Hippocampal formation (tissue), 2 donors: ENCODE measurements at regions not wholly inside any gene's neighbourhood (a gene's known extent, or its start where the extent isn't known, plus 50 kb on each side); places are given as distances from the start of the nearest gene placed in this dataset.

Experiments used
- DNase-seq, 2 donors: peaks; one replicate each; lab custom pipeline; 2025; lab: John Stamatoyannopoulos, UW

DNA sequence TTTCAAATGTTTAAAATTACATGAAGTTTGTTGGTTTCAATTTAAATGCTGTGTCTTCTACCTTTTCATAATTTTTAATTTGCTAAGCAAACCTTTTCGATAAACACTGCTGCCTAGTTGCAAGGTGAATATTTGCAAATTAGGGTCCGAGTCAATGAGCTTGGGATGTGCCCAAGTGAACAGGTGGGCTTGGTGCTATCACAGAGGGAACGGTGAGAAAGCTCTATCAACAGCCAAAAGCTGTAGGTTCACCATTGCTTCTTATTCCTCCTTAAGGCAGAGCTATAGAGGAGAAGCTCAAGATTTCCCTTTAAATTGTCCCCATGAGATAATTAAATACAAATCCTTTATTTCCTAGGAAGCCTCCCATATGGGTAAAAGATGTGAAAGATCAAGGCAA is 245.3 kb upstream of the CELF2 start:
- no peak for DNase-seq

DNA sequence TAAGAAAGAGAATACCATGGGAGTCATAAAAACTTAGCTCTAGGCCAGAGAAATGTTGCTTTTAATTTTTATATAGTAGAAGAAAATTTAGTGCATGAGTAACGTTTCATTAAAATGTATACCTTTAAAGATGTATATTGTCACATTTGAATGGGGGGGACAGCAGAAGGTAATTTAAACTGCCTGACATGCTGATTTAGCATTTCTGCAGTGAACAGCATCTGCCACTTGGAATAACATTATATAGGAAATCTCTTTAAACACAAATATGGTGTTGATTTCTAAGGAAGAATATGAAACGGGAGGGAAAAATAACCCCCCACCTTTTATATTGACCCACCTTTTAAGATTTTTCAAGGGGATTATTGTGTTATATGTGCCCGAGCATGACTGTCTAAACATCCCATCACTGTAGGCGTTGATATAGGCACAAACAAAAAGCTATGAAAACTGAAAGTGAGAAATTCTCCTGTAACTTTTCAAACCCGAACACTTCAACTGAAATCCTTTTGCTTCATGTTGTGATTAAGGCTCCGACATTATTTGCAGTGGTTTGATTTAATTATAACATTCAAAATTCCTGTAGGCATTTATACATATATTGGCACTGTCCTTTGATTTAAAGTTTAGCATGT is 244.7 kb upstream of the CELF2 start:
- DNase-seq, result no peak

DNA sequence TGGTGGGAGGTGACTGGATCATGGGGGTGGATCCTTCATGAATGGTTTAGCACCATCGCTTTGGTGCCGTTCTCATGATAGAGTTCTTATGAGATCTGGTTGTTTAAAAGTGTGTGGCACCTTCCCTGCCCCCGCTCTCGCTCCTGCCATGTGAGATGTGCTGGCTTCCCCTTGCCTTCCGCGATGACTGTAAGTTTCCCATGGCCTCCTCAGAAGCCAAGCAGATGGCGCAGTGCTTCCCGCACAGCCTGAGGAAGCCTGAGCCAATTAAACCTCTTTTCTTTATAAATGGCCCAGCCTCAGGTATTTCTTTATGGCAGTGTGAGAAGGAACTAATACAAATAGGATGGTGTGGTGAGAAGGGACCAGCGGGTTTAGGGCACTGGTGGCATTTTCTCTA is 243.3 kb upstream of the CELF2 start:
- no peak for DNase-seq

DNA sequence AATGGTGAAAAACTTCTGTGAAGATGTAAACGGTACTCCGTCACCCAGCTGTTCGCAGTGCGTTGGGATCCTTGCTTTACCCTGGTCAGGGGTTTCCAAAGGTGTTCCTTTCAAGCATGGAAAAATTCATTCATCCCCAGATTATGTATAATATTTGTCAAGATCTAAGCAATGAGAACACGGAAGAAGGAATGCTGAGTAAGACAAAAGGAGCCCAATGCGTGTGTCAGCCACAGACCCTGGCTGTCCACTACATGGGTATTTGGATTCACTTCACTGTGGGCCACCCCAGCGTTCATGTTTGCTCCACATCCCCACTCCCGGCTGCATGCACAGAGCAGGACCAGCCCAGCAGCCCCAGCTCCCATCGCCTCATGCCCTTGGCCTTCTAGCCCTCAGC is 241.3 kb upstream of the CELF2 start:
- no peak for DNase-seq

DNA sequence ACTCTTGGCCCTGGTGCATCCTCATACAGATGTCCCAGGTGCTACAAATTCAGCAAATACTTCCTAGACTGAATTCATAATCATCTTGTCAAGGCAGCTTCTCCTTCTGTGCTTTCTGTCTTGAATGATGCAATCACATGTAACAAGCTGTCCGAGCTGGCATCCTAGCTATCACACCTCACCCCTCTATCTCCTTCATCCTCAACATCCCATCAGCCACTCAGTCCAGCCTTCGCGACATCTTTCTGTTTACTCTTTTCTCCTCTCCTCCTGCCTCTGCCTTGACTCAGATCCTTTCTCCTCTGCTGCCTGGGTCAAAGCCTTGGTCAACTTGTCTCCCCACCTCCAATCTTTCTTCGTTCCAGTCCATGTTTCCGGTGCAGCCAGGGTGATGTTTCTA is 240.4 kb upstream of the CELF2 start:
- no peak for DNase-seq

DNA sequence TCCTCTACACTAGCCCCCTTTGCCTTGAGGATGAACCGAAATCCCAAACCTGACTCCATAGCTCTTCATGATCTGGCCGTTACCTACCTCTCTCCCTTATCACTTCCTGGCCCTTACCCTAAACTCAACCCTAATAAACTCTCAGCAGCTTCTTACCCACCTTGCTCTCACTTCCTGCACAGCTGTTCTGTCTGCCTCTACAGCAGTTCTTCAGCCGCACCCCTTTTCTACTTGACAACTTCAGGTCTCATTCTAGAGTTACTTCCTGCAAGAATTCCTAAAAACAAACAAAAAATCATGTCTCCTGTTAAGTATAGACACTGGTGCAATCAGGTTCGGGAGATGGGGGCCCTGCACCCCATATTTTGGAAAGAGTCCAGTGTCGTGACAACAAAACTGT is 239.9 kb upstream of the CELF2 start:
- DNase-seq, result no peak

DNA sequence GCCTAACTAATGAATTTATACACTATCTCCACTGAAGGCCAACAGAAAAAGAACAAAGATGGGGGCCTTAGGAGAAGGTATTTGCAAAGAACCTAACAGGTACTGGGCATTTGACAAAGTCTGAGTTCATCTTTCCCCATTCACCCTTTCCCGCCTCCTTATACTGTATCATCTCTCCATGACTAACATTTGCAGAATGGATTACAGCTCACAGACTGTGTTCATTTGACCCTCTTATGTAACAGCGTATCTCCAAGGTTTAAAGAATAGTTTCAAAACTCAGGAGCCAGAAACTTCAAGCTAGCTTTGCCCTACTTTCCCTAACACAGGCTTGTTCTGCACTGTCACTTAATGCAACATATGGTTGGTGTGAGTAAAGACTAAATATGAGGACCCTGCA is 238.7 kb upstream of the CELF2 start:
- no peak for DNase-seq

DNA sequence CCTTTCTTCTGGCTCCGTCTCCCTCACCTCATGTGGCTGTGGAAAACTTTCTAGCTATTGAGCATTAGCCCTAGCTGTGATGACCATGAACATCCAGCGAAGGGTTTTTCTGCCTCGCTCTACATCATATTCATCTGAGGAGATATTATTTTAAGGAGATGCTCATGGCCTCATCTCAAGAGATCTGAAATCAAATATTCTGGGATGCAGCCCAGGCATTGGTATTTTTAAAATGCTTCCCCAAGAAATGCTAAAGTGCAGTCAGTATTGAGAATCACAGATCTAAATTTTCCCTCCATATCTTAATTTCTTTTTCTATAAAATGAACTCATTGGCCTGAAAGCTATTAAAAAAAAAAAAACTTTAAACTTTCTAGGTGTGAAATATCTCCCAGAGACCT is 238.2 kb upstream of the CELF2 start:
- no peak for DNase-seq

DNA sequence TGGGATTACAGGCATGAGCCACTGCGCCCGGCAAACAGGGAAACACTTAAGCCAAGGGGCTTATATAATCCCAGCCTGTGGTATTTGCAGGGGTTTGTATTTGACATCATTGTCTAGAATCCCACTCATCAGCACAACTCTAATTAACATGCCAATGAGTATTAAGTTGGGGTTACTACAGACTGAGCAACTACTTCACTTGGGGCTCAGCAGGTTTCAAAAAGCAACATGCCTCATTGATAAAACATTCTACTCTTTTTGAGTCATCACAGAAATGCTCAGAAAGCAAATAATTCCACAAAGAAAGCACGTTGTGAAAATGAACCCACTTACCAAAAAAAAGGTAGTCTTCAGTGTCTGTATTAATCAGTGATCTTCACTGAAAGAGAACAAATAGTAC is 236.9 kb upstream of the CELF2 start:
- no peak for DNase-seq

DNA sequence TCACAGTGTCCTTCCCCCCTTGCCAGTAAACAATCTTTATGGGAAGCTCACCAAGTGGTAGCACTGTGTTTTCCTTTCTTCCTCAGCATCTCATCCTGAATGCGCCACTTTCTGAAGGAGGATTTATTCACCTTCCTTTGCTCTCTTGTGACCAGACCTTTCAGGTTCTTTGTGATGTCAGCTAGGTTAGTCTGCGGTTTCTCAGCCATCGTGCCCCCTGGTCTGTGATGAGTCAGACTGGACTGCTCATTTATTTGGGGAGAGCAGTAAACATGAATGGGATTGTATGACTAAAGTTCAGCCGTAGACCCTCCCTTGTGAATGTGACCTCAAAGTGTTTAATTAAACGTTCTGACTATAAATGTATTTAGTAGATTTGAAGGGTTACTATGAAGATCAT is 235.1 kb upstream of the CELF2 start:
- DNase-seq, result no peak

DNA sequence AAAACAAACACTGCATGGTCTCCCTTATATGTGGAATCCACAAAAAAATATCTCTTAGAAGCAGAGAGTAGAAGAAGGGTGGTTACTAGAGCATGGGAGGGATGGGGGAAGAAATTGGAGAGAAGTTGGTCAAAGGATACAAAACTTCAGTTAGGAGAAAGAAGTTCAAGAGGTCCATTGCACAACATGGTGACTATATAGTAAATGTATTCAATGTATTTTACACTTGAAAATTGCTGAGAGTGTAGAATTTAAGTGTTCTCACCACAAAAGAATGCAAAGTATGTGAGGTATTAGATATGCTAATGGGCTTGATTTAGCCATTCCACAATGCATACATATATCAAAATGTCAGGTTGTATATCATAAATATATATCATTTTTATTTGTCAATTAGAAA is 232.0 kb upstream of the CELF2 start:
- no peak for DNase-seq

DNA sequence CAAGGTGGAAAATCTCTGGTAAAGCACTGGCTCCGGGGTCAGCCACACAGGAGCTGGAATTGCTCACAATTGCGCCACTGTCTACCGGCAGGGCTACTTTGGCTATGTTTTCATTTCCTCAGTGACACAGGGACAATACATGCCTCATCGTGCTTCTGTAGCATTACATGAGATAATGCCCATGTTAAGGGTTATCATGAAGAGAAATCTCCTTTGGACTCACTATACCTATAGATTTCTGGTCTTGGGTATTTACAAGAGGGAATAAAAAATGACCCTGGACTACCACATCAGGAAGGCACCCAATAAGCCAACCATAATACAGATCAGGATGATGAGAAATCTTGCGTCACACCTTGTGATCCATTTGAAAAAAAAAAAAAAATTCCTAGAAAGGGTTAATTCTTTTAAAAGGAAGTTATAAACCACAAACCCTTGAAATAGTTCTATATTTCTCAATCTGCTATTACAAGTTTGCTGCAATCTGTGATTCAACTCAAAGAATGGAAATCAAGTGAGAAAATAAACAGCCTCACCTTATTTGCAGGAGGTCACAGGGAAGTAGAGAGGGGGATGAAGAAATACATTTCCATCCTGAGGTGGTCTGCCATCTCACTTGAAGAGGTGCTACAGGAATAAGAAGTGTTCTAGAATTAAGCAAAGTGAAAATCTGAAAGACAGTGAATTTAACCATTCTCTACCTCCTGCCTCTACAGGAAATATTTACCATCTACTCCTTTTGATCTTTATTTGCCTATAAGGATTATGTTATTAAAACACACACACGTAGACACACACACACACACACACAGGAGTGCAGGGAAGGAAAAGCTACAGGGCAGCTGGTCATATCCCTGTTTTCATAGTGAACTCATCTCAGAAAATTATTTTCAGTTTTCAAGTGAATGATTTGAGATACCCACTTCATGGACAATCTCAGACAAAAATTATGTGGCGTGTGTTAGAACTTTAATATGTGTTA is 231.3 kb upstream of the CELF2 start:
- DNase-seq, result no peak

DNA sequence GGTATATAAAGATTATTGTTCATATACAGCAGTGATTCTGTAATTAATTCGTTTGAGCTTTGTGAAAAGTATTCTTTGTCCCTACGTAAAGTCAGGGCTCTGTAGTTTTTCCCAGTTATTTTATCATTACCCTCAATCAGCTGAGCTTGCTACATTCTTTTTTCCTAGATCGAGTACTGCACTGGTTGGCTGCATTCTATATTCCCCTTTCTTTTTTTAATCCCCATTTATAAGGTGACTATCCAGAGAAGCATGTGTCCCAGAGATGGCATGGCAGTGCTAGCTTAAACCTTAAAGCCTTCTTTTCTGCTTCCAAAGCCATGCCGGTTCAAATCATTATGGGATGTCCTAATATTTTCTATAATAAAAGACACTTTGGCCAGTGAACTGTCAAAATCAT is 230.1 kb upstream of the CELF2 start:
- DNase-seq, result no peak

DNA sequence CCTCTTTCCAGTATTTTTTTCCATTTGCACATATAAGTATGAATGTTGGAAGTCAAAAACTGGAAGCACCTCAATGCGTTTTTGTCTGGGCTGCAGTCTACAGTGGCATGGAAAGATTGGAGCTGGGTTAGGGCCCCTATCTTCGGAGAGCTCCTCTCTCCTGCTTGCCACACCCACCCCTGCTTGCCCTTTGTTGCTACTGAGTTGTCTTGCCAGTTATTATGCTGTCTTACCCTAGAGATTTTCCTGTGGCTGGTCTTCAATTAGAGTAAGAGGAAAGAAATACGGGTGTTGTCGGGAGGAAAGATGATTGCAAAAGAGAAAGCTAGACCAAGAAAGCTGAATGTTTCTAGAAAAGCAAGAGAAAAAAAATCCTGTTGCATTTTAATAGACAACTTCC is 228.9 kb upstream of the CELF2 start:
- DNase-seq, result no peak

DNA sequence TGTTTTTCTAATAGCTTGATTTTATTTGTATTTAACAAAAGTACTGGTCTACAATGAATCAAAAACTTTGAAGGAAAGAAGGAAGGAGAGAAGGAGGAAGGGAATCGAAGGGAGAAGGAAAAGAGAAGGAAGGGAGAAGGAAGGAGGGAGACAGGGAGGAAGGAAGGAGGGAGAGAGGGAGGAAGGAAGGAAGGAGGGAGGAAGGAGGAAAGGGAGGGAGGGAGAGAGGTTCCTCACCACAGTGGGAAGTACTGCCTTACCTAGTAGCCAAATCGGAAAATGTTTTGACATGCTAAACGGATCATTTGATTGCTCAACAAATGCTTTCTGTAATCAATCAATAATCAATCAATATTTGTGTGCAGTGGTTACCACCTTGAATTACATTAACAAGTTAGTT is 225.8 kb upstream of the CELF2 start:
- no peak for DNase-seq

DNA sequence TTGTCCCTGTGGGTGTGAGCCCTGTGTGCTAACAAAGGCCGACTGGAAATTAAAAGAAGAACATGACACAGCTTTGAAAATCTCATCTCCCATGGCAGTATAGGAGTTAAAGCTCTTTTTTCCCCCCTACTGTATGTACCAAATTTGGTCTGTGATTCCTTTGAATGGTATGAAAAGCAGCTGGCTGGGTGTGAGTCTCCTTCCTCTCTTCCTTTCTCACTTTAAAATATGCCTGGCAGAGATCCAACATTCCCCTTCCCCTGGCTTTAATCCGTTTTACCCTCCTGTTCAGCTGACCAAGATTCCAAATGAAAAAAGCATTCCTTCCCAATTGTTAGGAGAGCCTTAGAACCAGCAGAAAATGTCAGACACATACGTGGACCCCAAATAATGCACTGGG is 225.0 kb upstream of the CELF2 start:
- DNase-seq, result no peak

DNA sequence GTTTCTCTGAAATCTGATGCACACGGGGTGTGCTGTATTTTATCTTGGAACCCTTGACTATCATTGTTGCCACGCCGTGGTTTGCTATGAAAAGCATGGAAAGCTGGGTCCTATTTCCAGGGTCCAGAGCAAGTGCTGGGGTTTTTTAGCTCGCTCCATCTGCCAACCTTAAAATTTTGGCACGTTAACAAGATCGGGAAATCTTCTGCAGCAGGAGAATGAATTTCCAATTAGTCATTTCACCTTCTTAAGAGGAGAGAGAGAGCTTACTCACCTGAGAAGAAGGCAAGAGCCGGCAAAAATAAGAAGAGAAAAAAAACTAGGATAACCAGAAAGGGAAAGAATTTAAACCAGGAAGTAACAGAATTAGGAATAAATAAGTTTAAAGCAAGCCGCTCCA is 223.6 kb upstream of the CELF2 start:
- DNase-seq, result no peak

DNA sequence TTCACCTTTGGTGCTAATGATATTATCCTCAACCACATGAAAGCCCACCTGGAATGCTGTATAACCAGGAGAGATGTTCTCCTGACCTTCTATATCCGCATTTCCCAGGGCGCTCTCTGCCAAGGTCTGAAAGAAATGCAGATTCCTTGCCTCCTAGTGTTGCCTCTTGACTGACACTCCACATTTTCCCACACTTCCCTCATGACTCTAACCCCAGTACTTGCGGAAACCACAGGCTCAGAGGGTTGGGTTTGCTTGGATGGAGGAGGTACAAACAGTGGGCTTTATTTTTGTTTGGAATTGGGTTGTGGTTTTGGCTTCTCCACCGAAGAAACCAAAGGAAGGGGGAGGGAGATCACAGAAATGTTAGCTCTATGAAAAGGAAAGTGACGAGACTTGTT is 222.9 kb upstream of the CELF2 start:
- DNase-seq, result no peak

DNA sequence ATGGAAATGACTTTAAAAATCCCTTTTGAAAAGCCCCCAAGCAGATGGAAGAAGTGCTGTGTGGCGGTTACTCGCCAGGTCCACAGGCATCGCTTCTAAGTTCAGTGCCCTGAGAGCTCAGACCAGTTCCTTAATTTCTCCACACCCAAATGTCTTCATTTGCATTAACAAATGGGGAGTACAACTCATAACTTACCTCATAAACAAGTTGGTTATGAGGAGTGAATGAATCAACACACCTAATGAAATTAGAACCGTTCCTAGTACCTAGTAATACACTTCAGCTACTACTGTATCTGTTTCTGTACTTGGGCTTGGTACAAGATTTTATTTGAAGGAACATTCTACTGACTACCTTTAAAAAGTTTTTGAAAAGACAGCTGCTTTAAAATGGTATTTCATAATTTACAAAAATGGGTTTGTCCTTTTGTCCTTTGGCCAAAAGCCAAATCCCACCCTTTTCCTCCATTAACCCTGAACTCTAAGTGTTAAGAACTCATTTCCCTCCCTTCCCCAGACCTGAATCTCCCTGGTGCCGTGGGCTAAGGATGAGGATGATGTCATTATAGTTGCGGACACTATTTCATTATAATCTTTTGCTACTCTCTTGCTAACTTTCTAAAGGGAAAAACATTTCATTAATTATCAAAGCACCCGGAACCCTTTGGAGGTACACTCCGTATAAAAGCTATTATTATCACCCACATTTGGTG is 221.5 kb upstream of the CELF2 start:
- DNase-seq, result no peak

DNA sequence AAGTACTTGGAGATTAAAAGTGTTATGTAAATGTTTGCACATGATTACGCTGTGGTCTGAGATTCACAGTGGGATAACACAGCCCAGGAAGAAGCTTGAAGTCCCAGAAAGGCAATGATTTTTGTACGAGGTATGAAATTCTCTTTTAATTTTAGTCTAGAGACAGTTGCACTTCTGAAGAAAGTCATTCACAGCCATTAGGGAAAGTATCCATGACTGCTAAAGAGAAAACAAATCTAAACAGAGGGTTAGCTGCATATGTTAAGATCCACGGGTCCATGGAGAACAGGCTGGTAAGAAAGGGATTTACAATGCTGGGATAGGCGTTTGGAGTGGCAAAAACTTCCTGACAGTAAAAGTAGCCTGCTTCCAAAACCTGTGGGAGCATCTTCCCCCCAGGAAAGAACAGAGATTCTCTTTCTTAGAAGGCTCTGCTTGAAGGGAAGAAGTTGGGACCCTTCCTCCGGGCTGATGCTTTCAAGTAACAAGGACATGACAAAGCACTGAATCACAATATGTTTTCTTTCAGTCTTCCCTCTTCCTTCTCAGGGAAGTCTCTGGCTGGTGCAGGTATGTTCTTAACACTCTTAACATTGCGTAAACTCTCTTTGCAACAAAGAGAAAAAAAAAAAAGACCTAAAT is 220.8 kb upstream of the CELF2 start:
- DNase-seq, result no peak

DNA sequence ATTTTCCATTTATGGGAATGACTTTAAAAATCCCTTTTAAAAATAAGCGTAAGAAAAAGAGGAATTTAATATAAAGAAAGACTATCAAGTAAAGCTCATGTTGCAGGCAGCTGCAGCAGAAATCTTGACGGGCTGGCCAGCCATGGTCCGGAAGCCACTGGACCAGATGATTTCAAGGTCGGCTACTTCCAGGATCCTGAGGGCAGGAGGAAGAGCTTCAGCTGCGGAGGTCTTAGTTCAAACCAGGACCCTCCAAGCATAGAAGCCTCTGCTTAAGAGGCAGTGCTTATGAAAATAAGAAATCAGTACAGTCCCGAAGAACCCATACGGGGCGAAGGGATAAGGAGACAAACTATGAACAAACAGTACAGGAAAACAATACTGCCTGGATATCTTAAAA is 220.2 kb upstream of the CELF2 start:
- no peak for DNase-seq

DNA sequence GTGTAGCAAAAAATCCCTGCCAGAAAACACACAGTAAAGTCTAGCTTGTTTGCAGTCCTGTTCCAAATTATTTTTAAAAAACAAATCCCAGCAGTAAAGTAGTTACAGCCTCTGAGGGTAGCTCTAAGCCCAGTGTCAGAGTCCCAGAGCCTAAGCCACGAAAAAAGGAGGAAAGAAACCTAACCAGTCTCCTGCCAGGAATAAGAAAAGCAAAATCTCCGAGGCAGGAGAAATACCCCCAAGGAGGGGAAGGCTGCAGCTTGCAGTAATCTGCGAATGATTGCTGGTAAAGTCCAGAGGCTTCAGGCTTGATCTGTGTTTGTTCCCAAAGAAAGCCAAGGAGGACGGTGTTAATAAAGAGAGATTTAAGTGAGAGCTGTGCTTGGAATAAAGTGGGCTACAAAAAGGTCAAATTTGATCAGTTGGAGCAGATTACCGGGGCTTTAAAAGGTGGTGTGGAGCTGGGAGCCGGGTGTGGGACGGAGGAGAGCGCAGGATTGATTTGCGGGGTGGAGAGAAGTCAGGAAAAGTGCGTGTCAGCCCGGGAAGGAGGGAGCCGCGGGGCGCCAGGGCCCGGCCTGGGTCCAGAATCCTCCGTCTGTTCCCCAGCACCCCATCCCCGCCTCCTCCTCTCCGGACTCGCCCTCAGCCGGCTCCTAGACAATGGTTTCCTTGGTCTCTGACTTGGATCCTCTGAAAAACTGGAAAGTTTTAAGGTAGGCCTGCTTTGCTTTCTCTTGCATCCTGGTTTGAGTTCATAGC is 219.4 kb upstream of the CELF2 start:
- DNase-seq, result no peak
